Naive B cell (primary cell): ENCODE measurements at regions not wholly inside any gene's neighbourhood (a gene's known extent, or its start where the extent isn't known, plus 50 kb on each side); places are given as distances from the start of the nearest gene placed in this dataset.
A peak's percentile ranks its signal among the peaks of the same experiment; 100 is the strongest.
"Not testable (repeated sequence)": the region's sequence is repeated elsewhere in the genome, so short reads cannot be mapped to it uniquely, and the experiment has no call there.

Source experiments
- ATAC-seq, 2 donors: fragments of 150-1000 bp; cut with Tn5 transposase; 2 replicates each; pipeline ENCODE4 v1.10.0; 2021; ENCODE audit warnings: low read depth in 2 of 2, mild to moderate bottlenecking in 2 of 2, moderate library complexity in 2 of 2
- DNase-seq: peaks from one replicate; pipeline ENCODE4 v3.0.0; 2022
- H3K27ac Mint-ChIP-seq, 6 donors: one replicate each; pipeline ENCODE4 v1.8.0; 2020 to 2022; ENCODE audit warnings: mild to moderate bottlenecking in 6 of 6, mixed read lengths in 6 of 6, moderate library complexity in 5 of 6, inconsistent platforms in 2 of 6
- H3K27me3 Mint-ChIP-seq, 3 donors: one replicate each; pipeline ENCODE4 v1.8.0; 2021 to 2022; ENCODE audit warnings: mixed read lengths in 3 of 3, mild to moderate bottlenecking in 1 of 3
- H3K36me3 Mint-ChIP-seq, 2 donors: one replicate each; pipeline ENCODE4 v1.8.0; 2020 to 2022; ENCODE audit warnings: mixed read lengths in 2 of 2, inconsistent platforms in 1 of 2, mild to moderate bottlenecking in 1 of 2
- H3K4me1 Mint-ChIP-seq, 3 donors: one replicate each; pipeline ENCODE4 v1.8.0; 2020 to 2022; ENCODE audit warnings: mixed read lengths in 3 of 3, inconsistent platforms in 1 of 3, mild to moderate bottlenecking in 1 of 3, moderate library complexity in 1 of 3
- H3K4me3 Mint-ChIP-seq, 8 donors: one replicate each; pipeline ENCODE4 v1.8.0; 2020 to 2022; ENCODE audit warnings: mild to moderate bottlenecking in 8 of 8, mixed read lengths in 8 of 8, moderate library complexity in 8 of 8, inconsistent platforms in 2 of 8
- H3K9me3 Mint-ChIP-seq, 7 donors: one replicate each; pipeline ENCODE4 v1.8.0; 2020 to 2022; ENCODE audit warnings: mixed read lengths in 7 of 7, mild to moderate bottlenecking in 5 of 7, inconsistent platforms in 2 of 7, moderate library complexity in 1 of 7

DNA sequence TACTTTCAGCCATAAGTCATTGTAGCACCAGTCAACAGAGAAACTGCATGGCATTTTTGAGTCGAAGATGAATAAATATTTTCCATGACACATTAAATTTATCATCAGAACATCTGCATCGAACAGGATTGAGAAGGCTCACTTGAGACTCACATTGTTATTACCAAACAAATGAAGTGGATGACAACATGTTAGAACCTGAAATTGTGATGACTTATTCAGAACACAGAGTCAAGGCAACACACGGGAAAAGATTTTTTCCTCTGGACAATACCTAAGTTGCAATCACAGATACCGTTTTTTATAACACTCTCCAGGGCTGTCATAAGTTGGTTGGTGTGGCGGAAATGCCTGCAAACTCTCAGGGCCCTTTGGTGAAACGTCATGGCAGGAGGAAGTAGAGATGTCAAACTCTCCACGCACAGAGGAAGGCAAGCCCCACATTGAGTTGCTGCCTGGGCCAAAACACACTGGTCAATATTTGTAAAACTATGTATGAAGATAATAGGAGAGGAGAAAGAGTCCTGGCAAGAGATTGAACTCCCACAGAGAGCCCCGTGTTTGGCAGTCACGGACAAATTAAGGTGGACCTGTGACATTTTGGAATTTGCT, 123.8 kb downstream of the PWWP3B start:
- not testable (repeated sequence) for H3K27me3 Mint-ChIP-seq, DNase-seq, H3K9me3 Mint-ChIP-seq, H3K4me1 Mint-ChIP-seq, H3K27ac Mint-ChIP-seq, H3K4me3 Mint-ChIP-seq, H3K36me3 Mint-ChIP-seq, ATAC-seq

DNA sequence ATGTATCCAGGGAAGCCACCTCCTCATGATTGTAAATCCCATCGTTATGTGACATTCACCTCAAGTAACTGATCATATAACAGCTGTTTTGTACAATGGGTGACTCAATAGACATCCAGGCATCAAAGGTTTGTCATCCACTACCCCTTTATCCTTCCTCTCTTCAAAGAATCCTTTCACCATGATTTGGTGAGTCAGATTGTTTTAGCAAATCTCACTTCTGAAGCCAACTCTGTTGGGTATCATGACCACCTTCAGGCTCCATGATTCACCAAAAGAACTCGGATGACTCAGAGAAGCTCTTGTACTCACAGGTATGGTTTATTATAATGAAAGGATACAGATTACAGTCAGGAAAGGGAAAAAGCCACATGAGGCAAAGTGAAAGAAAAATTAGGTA, 132.1 kb downstream of the PWWP3B start:
- peaks cover 0 to 4% (median 0%) of the 10 kb centered on the region in 7 donors for H3K9me3 Mint-ChIP-seq
- no peak overlapping the region for H3K27ac Mint-ChIP-seq
- H3K27me3 Mint-ChIP-seq: no peaks in the 10 kb centered on the region
- ATAC-seq: no peak
- H3K4me1 Mint-ChIP-seq: no peaks in the 10 kb centered on the region
- no peaks in the 10 kb centered on the region for H3K36me3 Mint-ChIP-seq
- DNase-seq: no peak
- H3K4me3 Mint-ChIP-seq: no peak overlapping the region

DNA sequence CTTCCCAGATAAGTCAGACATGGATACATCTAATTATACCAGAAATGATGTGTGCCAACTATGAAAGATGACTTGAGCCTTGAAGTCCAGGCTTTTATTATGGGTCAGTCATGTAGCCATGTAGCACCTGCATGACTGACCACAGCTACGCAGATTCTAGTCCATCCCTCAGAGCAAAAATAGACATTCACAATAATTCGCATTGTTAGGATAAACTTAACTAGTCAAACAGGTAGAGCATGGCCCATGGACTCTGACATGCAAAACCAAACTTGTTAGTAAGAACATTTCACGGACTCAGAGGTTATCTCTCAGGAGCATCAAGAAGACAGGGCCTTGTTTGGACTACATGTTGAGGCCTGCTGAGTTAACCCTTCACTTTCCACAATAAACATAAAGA, 132.6 kb downstream of the PWWP3B start:
- no peaks in the 10 kb centered on the region for H3K36me3 Mint-ChIP-seq
- no peak for ATAC-seq
- H3K27me3 Mint-ChIP-seq: no peaks in the 10 kb centered on the region

DNA sequence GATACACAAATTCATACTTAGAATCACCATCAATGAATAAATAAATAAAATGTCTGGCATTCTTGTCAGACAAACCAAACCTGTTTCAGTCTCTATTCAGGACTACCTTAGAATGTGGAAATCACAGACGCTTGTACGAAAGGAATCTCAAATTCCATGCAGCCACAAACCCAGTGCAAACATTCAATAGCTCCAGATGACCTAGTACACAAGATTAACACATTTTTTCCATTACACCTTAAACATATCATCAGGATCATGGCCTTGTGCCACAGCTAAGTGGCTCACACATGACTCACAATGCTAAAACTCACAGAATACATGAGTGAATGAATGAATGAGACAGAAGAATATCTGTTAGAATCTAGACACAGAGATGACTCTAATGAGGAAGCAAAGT, 134.2 kb downstream of the PWWP3B start:
- no peak overlapping the region for H3K4me3 Mint-ChIP-seq
- H3K4me1 Mint-ChIP-seq: no peaks in the 10 kb centered on the region
- peaks cover 0 to 4% (median 0%) of the 10 kb centered on the region in 7 donors for H3K9me3 Mint-ChIP-seq
- ATAC-seq: no peak
- no peak for DNase-seq
- H3K27ac Mint-ChIP-seq: no peak overlapping the region
- no peaks in the 10 kb centered on the region for H3K36me3 Mint-ChIP-seq
- H3K27me3 Mint-ChIP-seq: no peaks in the 10 kb centered on the region

More for the DNA sequence above, 132.6 kb downstream of the PWWP3B start:
- no peak overlapping the region for H3K4me3 Mint-ChIP-seq
- no peaks in the 10 kb centered on the region for H3K4me1 Mint-ChIP-seq
- no peak overlapping the region for H3K27ac Mint-ChIP-seq
- DNase-seq: no peak
- H3K9me3 Mint-ChIP-seq: peaks cover 0 to 4% (median 0%) of the 10 kb centered on the region in 7 donors

DNA sequence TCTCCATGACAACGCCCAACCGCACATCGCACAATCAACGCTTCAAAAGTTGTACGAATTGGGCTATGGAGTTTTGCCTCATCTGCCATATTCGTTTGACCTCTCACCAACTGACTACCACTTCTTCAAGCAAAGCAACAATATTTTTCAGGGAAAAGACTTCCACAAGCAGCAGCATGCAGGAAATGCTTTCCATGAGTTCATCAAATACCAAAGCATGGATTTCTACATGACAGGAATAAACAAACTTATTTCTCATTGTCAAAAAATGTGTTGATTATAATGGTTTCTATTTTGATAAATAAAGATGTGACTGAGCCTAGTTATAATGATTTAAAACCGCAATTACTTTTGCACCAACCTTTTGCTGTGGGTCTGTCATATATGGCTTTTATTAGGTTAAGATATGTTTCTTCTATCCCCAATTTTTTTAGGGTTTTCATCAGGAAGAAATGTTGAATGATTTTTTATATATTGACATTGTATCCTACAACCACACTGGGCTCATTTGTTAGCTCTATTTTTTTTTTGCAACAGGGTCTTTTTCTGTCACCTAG, 138.4 kb downstream of the PWWP3B start:
- H3K36me3 Mint-ChIP-seq: no peaks in the 10 kb centered on the region
- ATAC-seq (no peak), DNase-seq (no peak)
- H3K9me3 Mint-ChIP-seq: peaks cover 0 to 4% (median 2%) of the 10 kb centered on the region in 7 donors
- no peaks in the 10 kb centered on the region for H3K27me3 Mint-ChIP-seq
- no peak overlapping the region for H3K27ac Mint-ChIP-seq
- H3K4me3 Mint-ChIP-seq: no peak overlapping the region
- no peaks in the 10 kb centered on the region for H3K4me1 Mint-ChIP-seq

DNA sequence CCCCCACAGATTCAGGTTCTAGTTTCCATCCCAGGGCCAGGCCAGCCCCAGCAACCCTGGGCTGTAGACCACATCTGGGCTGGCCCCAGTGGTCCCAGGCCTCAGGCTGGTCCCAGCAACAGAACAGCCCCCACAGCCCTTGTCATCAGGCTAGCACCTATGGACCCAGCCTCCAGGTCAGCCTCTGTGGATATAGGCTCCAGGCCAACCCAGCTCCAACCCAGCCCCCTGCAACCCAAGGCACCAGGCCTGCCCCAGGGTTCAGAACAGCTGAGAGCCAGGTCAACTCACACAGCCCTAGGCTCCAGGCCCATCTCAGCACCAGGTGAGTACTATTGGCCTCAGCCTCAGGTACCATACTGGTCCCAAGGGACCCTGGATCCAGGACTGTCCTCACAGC, 155.3 kb downstream of the PWWP3B start:
- peaks cover 0 to 8% (median 3%) of the 10 kb centered on the region in 7 donors for H3K9me3 Mint-ChIP-seq
- no peak overlapping the region for H3K4me3 Mint-ChIP-seq
- H3K27me3 Mint-ChIP-seq: no peaks in the 10 kb centered on the region
- H3K4me1 Mint-ChIP-seq: no peaks in the 10 kb centered on the region
- no peak overlapping the region for H3K27ac Mint-ChIP-seq
- no peaks in the 10 kb centered on the region for H3K36me3 Mint-ChIP-seq
- DNase-seq: no peak
- ATAC-seq: no peak

DNA sequence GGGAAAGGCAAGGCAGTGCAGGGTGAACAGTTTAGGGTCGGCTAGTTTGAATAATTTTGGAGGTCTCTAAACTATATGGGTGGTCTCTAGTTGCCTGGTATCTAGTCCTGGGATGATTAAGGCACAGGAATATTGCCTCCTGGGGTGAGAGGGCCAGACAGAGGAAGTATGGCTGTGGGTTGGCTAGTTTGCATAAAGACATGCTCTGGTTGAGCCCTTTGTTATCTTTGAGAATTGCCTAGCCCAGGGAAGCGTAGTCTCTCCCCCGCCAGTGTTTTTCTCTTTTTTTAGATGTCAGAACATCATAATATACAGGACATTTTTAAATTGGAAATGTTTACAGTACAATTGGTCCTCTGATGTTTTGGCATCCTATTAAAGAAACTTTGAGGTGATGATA, 163.5 kb downstream of the PWWP3B start:
- no peaks in the 10 kb centered on the region for H3K36me3 Mint-ChIP-seq
- DNase-seq: no peak
- H3K4me3 Mint-ChIP-seq: no peak overlapping the region
- peaks cover 0 to 4% (median 2%) of the 10 kb centered on the region in 7 donors for H3K9me3 Mint-ChIP-seq
- no peaks in the 10 kb centered on the region for H3K4me1 Mint-ChIP-seq
- H3K27me3 Mint-ChIP-seq: no peaks in the 10 kb centered on the region
- no peak overlapping the region for H3K27ac Mint-ChIP-seq
- no peak for ATAC-seq

DNA sequence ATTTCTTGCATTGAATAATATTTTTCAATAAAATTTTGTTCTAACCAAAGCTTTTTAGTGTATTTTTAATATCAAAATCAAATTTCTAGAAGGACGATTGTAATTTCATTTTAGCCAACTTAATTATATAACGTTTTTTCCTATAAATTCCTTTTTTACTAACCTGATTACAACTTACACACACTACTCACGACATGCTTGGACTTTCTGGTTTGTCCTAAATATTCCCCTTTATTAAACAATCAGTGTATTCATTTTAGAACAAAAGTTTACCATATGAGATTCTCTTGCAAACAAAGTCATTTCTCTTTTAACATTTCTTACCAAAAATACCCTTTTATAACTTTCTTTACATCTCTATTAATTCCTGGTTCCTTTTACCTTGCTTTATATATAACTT, 173.7 kb downstream of the PWWP3B start:
- Mint-ChIP-seq H3K36me3 (no peaks in the 10 kb centered on the region), H3K27me3 (no peaks in the 10 kb centered on the region), H3K9me3 (peaks cover 0 to 36% (median 3%) of the 10 kb centered on the region in 7 donors), H3K4me1 (no peaks in the 10 kb centered on the region), H3K27ac (no peak overlapping the region), H3K4me3 (no peak overlapping the region)
- DNase-seq: no peak
- ATAC-seq: no peak

DNA sequence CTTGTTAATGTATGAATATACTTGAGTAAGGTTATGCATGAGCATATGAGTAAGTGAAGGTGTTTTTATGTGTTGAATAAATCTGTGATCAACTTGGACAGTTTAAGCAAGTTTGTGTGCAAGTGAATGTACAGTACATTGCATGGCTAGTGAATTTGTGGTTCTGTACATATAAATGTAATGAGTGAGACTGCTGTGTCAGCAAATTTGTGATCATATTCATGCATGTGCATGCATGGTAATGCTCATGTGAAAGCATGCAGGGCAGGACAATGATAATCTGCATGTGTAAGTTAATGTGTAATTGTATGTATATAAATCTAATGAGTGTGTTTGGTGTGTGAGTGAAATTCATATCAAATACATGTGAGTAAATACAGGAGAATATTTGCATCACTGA, 188.5 kb downstream of the PWWP3B start:
- ATAC-seq (no peak), DNase-seq (no peak)
- Mint-ChIP-seq H3K36me3 (no peaks in the 10 kb centered on the region), H3K9me3 (no peaks in the 10 kb centered on the region), H3K27me3 (no peaks in the 10 kb centered on the region), H3K27ac (no peak overlapping the region), H3K4me1 (no peaks in the 10 kb centered on the region), H3K4me3 (no peak overlapping the region)

DNA sequence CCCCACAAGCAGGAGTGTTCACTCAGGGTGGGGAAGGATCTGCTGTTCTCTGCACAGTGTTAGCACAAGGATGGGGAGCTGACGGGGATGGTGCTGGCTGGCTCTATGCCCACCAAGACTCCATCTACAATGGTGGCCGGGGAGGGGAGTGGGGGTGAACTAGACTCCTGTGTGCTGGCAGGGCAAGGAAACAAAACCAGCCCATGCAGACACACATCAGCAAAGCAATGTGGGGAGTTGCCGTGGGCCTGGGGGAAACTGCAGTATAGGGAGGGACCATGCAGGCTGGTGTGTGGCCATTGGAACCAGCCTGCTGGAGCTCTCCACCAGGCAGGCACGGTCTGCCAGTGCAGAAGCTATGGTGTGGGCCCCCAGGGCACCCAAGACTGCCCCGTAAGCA, 195.1 kb downstream of the PWWP3B start:
- H3K27me3 Mint-ChIP-seq: no peaks in the 10 kb centered on the region
- no peak for ATAC-seq

DNA sequence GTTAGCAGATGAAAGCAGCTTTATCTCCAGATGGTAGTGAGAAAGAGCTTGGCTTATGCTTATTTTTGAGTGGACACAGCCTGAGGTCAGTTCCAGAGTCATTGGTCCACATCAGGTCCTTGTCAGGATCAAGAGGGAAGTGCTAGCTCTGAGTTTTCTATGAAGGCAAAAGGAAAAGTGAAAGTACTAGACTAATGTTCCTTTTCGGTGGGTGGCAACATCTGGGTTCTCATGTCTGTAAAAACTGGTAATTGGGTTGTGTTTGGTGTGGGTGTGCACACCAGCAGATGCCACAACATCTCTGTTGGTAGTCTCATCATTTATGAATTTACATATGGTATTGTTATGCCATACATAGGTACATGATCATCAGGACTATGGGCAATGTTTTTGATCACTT, 210.5 kb downstream of the PWWP3B start:
- Mint-ChIP-seq H3K4me1 (peaks cover 0 to 6% (median 0%) of the 10 kb centered on the region in 3 donors), H3K4me3 (peak overlapping the region in 2 of 8 donors; percentile 13 to 21), H3K27me3 (no peaks in the 10 kb centered on the region), H3K36me3 (no peaks in the 10 kb centered on the region), H3K9me3 (peaks cover 0 to 9% (median 2%) of the 10 kb centered on the region in 7 donors), H3K27ac (peak overlapping the region in 1 of 6 donors; percentile 64)
- ATAC-seq (no peak), DNase-seq (no peak)

More for the DNA sequence above, 195.1 kb downstream of the PWWP3B start:
- H3K9me3 Mint-ChIP-seq: no peaks in the 10 kb centered on the region
- H3K4me1 Mint-ChIP-seq: no peaks in the 10 kb centered on the region
- H3K36me3 Mint-ChIP-seq: no peaks in the 10 kb centered on the region
- no peak overlapping the region for H3K27ac Mint-ChIP-seq
- H3K4me3 Mint-ChIP-seq: no peak overlapping the region
- DNase-seq: no peak

DNA sequence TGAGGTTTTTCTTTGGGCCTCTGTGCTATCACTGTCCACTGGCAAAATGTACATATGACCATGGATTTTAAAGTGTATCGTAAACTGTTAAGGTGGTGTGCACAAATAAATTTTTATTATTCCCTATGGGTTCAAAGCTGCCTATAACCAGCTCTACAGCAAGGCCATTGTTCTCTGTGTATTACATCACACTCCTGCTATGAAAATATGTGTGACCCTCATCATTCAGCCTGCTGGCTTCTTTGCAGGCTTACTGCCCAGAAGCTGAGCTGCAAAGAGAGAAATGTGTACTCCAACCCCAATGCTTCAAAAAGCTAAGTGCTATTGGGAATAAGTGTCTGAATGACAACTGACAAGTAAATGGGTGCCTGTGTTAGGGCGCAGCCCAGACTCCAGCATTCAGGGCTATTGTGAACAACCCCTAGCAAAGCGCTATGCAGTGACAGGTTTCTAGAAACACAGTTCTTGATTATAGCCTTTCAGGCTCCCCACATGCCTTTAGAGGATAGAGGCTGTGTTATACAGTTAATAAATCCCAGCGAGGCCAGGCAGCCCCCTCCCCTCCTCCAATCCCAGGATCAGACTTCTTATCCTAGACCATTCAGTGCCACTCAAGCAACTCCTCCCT, 220.4 kb upstream of the RADX start:
- DNase-seq: no peak
- Mint-ChIP-seq H3K27me3 (peaks cover 0 to 8% (median 0%) of the 10 kb centered on the region in 3 donors), H3K4me1 (no peaks in the 10 kb centered on the region), H3K9me3 (no peaks in the 10 kb centered on the region), H3K4me3 (no peak overlapping the region), H3K27ac (no peak overlapping the region), H3K36me3 (no peaks in the 10 kb centered on the region)
- no peak for ATAC-seq

DNA sequence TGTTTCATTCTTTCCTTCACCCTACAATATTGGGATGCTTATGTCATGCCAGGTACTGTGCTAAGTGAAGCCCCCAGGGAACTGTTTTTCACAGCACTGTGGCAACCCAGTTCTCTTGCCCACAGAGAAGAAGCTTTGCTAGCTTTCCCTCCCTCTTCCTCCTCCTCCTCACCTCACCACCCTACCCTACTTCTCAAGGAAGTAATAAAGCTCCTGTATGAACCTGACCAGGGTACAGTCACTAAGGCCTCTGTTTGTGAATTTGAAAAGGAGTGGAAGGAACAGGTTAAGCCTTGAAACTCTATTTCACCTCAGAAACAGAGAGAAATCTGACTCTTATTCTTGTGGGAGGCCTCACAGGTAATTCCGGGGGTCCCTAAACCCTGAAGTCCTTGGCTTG, 219.4 kb upstream of the RADX start:
- no peak overlapping the region for H3K27ac Mint-ChIP-seq
- no peaks in the 10 kb centered on the region for H3K4me1 Mint-ChIP-seq
- peaks cover 0 to 8% (median 0%) of the 10 kb centered on the region in 3 donors for H3K27me3 Mint-ChIP-seq
- no peak for ATAC-seq
- H3K4me3 Mint-ChIP-seq: no peak overlapping the region
- no peaks in the 10 kb centered on the region for H3K36me3 Mint-ChIP-seq
- DNase-seq: no peak
- H3K9me3 Mint-ChIP-seq: no peaks in the 10 kb centered on the region

DNA sequence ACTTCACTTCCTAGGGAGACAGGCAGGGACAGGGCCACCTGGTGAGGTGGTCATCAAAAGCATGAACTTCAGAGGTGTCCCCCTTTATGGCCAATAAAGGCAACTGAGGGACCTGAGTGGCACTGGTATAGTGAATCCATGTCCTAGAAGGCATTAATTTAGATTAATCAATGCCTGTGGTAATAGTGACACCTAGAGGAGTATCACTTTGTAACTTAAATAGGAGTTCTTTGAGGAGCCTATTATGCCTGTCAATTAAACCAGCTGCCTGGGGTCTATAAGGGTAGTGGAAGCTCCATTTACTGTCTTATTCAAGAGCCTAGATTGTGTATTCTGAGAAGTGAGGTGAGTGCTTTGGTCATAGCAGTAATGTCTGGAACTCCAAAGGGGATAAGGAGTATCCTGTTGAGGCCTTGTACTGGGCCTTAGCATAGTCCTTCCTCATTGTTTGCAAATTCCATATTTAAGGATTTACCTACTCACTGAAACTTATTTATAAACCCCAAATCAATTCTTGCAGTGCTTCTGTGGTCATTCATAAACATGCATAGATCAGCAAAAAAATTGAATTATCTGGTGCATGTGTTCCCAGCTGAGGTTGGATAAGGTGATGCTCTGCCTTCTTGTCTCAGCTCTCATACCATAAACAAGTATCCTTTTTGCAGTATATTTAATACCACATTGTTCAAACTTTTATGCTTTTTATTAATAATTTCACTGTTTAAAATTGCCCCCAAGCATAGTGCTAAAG, 213.8 kb upstream of the RADX start:
- DNase-seq (no peak), ATAC-seq (no peak)
- H3K9me3 Mint-ChIP-seq: no peaks in the 10 kb centered on the region
- peaks cover 0 to 10% (median 0%) of the 10 kb centered on the region in 3 donors for H3K27me3 Mint-ChIP-seq
- H3K36me3 Mint-ChIP-seq: no peaks in the 10 kb centered on the region
- H3K27ac Mint-ChIP-seq: peak overlapping the region in 1 of 6 donors; percentile 13
- H3K4me3 Mint-ChIP-seq: no peak overlapping the region
- no peaks in the 10 kb centered on the region for H3K4me1 Mint-ChIP-seq
